GM18519 (cell line): ENCODE measurements at regions not wholly inside any gene's neighbourhood (a gene's known extent, or its start where the extent isn't known, plus 50 kb on each side); places are given as distances from the start of the nearest gene placed in this dataset.

ENCODE experiments used
- ATAC-seq: cut with Tn5 transposase; IDR thresholded peaks from one replicate; pipeline ENCODE4 v1.9.1; 2021; ENCODE audit warnings: mild to moderate bottlenecking, moderate library complexity; ENCODE audit not compliant: unreplicated experiment, low FRiP score

DNA sequence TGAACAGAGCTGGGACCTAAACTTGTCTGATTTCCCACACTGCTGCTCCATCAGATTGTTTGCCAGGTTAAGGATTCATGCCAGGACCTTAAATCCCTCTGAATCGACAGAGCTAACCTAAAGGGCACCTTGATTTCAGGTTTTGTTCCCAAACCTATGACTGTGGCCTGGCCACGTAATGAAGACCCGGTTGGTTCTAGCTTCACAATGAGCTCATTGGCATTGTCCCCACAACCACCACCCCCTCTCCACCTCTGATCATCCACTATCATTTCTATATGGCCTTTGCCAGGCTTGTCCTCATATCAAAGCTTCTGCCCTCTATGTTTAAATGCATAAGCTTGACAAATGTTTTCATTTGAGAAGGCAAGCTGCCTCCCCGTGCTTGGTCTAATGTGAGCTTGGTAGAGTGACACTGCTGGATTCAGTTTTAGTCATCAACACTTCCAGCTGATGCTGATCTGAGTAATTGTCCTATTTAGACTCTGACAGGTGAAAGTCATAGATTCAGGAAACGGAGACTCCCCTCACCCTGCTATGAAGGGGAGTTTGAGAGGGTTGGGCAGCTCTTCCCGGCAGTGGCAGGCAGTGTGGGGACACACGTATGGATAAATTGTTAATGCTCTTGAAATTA is 407.1 kb upstream of the CFAP20DC start:
- ATAC-seq = peak; percentile 94

DNA sequence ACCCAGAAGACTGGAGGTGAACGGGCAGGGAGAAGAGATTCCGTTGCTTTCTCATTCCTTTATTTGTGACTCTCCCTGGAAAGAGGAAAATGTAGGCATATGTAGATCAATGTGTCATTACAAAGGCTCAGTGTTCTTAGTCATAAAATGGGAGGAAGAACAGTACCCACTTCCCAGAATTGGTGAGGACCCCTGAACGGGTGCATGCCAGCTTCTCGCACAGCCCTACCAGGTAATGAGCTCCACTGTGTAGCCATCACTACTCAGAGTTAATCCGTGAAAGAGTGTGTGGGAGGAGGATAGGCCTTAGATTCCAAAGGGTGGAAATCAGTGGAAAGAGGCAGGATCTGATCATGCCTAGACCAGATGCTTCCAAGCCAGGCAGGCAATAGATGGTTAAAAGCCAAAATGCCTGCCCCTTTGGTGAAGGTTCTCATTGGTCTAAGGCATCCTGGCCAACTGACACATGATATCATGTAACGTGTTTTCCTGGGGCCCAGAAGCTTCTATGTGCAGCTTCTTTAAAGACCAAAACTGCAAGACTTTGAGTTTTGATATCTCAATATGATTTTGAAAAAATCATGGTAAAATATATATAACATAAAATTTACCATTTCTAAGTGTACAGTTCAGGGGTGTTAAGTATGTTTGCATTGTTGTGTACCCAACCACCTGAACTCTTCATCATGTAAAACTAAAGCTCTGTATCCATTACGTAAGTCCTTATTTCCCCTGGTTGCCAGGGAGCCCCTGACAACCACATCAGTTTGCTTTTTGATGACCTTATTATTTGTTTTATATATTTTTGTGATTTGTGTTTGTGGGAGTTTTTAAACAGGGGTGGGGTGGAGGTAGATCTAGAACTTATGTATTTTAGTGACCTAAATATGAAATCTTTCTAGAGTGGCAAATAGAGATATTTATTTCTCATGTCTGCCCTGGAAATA is 402.2 kb upstream of the CFAP20DC start:
- no peak for ATAC-seq

DNA sequence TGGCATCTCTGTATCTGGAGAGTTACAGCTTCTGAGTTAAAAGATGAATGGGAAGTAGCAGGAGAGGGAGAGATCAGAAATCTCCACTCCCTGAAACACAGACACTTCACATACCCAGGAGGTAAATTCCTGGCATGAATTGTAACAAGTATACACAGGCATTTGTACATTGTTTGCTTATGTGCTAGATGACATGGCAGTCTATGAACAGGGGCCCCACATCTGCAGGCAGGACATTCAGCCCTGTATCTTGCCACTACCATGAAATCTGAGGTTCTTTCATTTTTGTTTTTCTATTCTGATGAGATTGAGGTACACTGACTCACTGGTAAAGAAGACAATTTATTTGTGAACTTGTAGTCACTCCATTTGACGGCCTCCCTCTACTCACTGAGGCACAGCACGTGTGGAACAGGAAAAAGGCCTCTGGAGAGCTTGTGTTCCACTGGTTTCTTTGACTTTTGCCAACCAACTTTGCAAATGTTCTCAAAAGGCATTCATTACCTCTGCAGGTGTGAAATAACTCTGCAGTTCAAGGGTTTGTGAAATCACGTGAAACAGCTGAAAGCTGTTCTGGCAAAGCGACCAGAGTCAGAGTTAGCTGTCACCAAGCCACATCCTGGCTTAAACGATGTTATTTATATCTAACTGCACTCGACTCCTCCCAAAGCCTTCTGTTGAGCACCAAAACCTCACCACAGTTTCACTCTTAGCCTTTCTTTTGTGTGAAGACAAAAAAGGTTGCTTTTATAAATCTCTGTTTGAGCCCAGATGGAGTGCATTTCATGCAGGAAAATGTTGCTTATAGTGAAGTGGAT is 401.3 kb upstream of the CFAP20DC start:
- peak; percentile 87 for ATAC-seq

DNA sequence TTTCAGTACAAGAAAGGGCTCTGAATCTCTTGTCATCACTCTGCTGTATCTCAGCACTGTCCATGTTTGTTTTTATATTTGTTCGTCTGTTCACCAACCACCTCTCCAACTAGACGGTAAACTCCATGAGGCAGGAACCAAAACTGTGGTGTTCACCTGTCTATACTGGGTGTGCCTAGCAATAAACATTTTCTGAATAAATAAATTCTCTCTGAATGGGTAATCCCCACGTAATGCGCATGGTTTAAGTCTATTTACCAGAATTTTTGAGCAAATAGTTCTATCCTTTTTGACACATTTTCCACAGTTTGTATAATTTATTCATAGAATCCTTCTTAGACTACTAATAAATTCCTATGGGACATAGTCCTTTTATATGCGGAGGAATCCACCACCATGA is 400.6 kb upstream of the CFAP20DC start:
- ATAC-seq = no peak

DNA sequence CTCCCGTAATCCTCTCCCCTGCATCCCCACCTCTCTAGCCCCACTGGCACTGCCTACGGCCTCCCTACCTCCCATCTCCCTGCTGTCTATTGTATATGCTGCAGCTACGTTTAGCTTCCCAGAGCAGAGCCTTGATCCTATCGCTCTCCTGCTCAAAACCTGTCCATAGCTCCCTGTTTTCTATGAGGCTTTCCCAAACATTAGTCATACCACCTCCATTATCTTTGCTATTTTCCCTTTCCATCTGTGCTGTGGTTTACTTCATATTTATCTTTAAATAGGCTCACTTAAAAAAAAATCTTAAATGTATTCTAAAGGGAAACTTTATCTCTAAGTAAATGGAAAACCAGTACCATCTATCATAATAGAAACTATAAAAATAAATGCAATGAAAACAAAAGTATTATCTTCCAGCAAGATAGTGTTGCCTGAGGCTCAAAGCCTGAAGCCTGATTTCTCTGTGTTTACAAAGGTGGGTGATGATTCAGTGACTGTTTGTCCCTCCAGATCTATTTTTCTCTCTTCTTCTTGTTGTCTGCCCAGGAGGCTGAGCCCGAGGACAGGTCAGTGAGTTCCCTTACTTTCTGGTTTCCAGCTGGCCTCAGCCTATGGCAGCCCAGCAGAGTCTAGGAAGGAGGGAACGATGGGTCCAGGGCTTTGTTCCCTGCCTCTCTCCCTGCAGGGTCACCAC is 397.1 kb upstream of the CFAP20DC start:
- no peak for ATAC-seq

DNA sequence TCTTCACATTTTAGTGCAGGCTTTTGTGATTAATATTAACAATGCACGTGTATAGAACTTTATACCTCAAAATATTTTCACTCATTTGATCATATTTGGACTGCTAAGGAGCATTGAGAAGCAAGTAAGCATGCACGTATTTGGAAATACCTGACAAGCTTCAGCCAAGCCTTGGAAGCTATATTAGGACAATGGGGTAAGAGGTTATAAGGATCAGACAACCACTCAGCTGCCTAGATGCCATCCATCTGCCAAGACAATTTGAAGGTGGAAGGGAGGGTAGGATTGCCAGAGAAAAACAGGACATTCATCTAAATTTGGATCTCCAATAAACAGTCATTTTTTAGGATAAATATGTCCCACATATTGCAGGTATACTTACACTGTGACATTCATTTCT is 394.9 kb upstream of the CFAP20DC start:
- ATAC-seq = no peak

DNA sequence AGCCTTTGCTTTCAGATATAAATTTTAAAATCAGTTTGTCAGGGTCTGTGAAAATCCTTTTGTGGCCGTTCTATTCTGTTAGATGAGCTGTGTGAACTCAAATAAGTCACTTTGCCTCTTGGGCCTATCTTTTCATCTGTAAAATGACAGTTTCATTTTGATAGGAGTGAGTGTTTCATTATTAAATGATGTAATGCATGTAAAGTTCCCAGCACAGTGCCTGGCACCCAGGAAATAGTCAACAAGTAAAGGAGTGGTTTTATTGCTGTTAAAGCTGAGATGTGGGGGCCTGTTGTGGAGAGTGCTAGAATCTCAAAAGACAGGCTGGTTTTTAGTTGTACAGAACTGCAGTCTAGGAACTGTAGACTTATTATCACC is 394.5 kb upstream of the CFAP20DC start:
- peak; percentile 39 for ATAC-seq

DNA sequence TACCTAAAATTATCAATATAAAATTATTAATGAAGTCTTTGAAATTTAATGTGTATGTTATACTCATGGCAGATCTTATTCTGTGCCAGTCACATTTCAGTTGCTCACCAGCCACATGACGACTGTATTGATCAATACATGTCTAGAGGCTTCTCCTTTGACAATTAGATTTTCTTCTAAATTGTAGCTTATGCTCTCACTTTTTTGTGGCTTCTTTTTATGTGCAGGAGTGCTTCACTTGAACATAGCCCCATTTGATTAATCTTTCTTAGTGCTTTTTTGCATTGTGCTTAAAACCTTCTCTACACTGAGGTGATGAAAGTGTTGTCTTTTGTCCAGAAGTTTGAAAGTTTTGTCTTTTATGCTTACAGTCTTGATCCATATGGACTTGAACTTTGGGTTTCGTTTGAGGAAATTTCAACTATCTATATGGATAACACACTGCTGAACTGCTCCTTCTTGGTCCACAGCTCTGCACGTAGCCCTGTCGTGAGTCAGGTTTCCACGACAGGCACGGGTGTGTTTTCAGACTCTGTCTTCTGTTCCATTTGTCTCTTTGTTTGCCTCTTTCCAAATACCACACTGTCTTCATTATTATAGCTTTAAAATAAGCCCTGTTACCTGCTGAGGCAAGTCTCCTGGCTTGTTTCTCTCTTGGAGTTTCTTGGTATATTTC is 393.9 kb upstream of the CFAP20DC start:
- ATAC-seq = no peak

DNA sequence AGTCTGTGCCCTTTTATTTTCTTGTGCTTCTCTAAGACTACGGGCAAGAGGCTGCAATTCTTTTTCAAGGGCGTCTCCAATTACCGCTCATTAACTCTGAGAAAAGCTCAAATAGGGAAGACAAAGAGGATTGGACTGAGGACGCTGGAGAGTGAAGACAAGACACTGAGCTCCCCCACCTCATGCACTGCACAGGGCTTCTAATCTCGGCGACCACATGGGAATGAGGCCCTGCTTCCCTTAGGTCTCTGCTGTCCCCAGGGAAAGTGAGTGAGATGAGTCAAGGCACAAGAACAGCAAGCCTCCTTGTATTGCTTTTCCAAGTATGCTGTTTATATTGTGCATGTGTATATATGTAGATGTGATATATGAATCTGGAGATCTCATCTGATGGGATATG is 392.2 kb upstream of the CFAP20DC start:
- no peak for ATAC-seq

DNA sequence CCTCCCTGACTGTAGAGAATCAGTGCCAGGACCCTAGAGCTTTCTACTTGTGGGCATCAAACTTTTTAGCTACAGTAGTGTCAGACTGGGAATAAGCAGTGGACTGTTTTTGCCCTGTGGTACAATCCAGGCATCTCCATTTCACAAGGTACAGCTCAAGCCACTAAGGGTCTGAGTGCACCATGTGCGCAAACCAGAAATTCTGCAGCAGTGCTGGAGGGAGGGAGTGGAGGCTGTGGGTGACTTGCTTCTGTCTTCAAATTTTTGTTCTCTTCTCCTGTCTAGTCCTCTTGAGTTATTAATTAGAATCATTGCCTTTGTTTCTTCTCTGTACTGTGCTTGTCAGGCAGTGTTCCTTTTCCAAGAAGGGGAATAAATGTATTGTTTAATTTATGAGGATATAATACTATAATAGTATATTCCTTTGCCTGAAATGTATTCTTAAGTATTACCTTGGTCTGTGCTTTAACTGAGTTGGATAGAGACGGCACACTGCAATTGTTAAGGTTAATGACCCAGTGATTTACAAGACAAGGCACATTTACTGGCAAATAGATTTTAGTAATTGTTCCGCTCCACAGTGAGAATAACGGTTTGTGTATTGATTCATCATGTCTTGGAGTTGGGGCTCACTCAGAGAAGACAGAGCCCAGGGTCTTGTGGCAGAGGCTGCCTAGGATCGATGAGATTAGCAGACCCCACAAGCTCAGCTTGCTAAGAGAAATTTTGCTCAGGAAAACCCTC is 390.6 kb upstream of the CFAP20DC start:
- no peak for ATAC-seq

DNA sequence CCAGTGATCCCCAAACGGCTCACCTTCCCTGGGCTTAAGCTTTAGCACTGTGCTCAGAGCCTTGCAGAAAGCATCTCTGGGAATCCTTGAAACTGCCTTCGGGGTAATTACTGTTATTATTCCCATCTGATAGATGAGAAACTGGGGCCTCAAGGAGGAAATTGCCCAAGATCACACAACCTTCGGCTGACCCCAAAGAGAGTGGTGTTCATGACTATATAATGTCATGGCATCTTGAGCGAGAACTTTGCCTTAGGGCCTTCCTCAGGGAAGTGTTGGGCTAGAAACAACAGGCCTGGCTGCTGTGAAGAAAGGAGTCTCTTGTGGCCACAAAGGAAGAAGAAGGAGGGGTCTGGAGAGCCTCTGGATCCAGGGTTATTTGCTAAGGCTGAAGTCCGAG is 388.7 kb upstream of the CFAP20DC start:
- no peak for ATAC-seq

DNA sequence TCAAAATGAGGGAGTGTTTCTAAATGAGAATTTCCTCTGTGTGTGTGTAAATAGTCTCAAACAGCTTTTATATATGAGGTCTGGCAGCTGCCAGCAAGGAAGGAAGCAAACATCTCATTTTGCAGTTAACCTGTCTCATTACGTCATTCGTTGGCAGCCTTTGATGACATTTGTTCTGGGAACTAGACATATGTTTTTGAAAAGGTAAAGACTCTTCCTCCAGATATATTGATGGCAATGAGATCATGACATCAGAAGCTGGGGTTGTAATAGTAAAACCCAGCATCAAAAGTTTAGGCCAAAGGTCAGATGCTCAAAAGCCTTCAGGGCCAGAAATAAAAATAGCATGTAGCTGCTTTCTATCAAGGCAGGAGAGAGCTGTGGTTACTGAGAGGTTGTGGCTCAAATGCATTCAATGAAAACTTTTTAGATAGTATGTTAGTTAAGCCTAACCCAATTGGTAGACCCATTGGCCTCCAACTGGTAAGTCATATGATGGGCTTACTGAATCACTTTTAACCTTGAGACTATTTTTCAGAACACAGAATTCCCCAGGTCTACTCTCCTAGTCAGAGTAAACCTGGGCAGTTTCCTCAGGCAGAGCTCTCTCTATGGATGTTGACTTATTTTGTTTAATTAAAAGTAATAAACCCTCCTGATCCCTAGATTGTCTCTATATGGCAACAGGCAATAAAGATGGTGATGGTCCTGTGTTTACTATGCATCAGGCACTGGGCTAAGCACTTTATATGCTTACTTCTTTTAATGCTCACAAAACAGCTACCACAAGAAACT is 386.5 kb upstream of the CFAP20DC start:
- no peak for ATAC-seq

DNA sequence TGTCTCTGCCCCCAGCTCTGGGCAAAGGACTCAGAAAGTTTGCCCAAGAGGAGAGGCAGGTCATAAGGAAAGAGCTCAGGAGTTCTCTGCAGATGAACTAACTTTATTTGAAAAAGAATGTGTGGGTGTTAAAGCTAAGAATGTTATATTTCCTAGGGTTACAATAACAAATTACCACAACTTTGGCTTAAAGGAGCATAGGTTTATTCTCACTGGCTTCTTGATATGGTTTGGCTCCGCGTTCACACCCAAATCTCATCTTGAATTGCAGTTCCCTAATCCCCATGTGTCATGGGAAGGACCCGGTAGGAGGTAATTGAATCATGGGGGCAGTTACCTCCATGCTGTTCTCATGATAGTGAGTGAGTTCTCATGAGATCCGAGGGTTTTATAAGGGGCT is 383.7 kb upstream of the CFAP20DC start:
- no peak for ATAC-seq

DNA sequence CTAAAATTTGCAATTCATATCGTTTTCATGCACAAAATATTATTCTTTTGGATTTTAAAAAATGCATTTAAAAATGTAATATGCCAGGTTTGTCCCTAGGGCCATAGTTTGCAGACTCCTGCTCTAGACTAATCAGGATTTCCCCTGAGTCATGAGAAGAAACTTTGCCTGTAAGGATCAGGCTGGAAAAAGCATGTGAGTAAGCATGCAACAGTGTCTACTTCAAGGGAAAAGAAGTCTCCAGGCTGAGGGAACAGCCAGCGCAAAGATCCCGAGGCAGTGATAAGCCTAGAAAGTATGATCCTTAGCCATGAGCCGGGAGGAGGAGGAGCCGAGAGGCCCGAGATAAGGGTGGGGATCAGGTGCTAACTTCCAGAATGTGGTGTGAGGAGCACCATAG is 382.8 kb upstream of the CFAP20DC start:
- no peak for ATAC-seq

DNA sequence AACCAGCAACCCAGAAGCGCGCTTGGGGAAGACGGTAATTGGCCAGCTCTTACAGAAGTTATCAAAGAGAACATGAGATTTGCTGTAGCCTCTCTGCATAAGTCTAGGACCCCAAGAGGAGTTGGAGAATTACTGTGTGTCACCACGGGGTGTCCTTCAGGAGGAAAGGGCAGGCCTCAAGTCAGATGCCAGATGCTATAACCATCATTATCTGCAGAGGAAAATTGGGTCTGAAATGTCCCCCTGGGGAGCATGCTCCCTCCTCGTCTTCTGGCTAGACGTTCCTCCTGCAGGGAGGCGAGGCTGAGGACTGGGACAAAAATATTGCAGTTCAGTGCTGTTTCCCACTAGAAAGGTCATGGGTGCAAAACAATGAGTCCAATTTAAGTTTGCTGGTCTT is 380.5 kb upstream of the CFAP20DC start:
- no peak for ATAC-seq

DNA sequence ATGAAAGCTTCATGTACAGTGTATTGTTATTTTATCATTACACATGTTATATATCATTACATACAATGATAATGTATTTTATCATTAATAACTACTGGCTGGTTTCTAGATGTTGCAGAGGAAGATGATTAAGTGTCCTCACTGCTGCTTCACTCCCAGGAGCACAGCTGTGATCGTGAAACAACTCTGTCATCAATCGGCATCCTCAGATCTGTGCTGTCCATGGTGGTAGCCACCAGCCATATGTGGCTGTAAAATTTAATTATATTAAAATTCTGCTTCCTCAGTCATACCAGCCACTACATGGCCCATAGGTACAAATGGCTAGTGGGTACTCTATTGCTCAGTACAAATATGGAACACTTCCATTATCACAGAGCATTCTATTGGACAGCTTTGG is 379.4 kb upstream of the CFAP20DC start:
- ATAC-seq = no peak

DNA sequence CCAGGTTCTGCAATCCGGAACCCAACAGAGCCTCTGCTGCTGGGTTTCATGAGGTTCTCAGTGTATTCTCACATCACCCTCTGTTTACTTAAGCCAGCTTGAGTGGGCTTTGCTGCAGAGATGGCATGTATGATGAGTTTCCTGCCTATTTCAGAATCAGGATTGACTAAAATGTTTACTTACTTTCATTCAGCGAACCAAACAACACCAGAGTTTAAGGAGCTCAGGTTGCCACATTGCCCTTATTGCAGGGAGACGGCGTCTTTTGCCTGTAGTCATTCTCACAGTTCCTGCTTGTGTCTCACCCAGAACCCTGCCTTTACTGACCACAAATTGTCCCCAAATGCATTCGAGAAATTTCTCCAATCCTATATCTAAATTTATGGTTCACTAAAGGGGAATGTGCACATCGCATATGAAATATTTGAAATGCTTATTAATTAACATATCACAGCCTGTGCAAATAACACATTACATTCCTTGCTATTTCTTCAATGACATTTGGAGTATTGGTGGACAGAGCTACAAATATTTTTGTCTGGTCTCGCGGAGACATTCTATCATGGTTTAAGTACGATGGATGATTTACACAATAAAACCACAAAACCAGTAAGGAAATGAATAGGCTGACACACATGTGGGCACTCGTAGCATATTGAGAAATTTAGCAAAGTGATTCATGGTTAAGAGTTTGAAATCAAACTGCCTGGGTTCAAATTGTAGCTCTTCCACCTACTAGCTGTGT is 377.2 kb upstream of the CFAP20DC start:
- ATAC-seq = no peak

DNA sequence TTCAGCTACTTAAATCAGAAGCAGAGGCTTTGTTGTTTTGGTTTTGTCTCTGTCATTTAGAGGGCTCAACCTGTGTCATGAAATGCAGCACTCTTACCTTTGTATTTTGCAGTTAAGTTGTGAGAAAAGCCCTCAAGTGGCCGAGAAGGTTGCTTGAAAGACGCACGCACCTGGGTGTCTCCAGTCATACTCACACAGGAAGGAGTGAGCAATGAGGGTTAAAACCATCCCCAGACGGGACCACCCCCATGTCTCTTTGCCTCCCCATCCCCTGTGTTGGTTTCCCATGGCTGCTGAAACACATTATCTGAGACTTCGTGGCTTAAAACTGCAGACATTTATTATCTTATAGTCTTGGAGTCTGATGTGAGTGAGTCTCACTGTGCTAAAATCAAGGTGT is 376.1 kb upstream of the CFAP20DC start:
- no peak for ATAC-seq
